ENCODE measurements at regions not wholly inside any gene's neighbourhood (a gene's known extent, or its start where the extent isn't known, plus 50 kb on each side); places are given as distances from the start of the nearest gene placed in this dataset.

DNA sequence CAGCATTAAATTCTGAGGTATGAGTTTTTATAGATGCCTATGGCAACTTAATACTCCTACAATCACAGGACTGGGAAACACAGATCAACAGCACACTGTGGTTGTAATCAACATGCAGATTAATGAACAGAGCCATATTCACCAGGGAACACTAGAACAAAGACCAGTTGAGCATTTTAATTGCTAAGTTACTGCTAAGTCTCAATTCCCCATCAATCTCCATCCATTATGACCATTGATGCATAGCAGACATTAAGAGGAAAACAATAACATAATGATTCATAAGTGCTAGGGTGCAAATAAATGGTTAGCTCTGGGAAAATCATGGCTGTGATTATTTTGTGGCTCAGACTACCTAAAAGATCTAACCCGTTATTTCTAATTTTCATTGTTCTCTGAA lies 505.6 kb downstream of the TRHDE start:
- no peaks in the 10 kb centered on the region for H3K4me1 ChIP-seq (ENCODE audit: insufficient read depth)
- H3F3A ChIP-seq (replicated peaks; ENCODE audit: low read depth) = no peaks in the 10 kb centered on the region
- no peak for TF ChIP-seq ETS1 (IDR thresholded peaks at IDR 0.05)
- TF ChIP-seq ZNF114 (CRISPR knock-in tag; IDR thresholded peaks at IDR 0.05) = no peak
- H2AFZ ChIP-seq = no peak overlapping the region
- Mint-ChIP-seq H3K4me3 (no peak overlapping the region), H3K27me3 (ENCODE audit: insufficient read depth, low read depth, poor library complexity) (no peaks in the 10 kb centered on the region), H3K4me1 (no peaks in the 10 kb centered on the region), H3K9me3 (peaks cover 4% of the 10 kb centered on the region; the same call in 1 of the 3 replicates), H3K36me3 (ENCODE audit: low read depth) (no peaks in the 10 kb centered on the region), H3K27ac (no peak overlapping the region)
- H3K27me3 ChIP-seq (ENCODE audit: insufficient read depth) = no peaks in the 10 kb centered on the region
- H3K36me3 ChIP-seq (ENCODE audit: insufficient read depth) = no peaks in the 10 kb centered on the region
- no peak overlapping the region for H3K4me3 ChIP-seq
- ATAC-seq = no peak
- no peak for DNase-seq (ENCODE audit: low spot score)
- no peaks in the 10 kb centered on the region for H3K9me2 ChIP-seq (ENCODE audit: insufficient read depth)
- no peaks in the 10 kb centered on the region for H4K20me1 ChIP-seq (replicated peaks; ENCODE audit: insufficient read depth)
- no peak overlapping the region for H3K4me2 ChIP-seq
- no peaks in the 10 kb centered on the region for H3K79me2 ChIP-seq (replicated peaks; ENCODE audit: insufficient read depth)
- no peak overlapping the region for H3K27ac ChIP-seq (ENCODE audit: low read depth)

DNA sequence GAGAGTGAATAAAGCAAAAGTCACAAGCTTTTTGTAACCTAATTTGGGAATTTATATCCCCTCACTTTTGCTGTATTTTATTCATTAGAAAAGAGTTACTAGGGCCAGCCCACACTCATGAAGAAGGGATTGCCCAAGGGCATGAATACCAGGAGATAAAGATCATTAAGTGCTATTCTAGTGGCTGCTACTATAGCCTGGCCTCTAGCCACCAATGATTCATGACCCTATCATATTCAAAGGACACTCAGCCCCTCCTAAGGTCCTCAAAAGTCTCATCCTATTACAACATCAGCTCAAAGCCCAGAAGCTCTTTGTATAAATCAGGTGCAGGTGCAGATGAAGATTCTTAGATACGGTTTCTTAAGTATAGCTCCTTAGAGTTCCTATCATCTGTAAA lies 518.1 kb downstream of the TRHDE start:
- ATAC-seq (no peak), DNase-seq (ENCODE audit: low spot score) (no peak)
- Mint-ChIP-seq H3K36me3 (ENCODE audit: low read depth) (peaks cover 8% of the 10 kb centered on the region; the same call in 2 of the 3 replicates), H3K4me1 (no peaks in the 10 kb centered on the region), H3K27ac (no peak overlapping the region), H3K9me3 (peaks cover 9% of the 10 kb centered on the region; the same call in 1 of the 3 replicates), H3K27me3 (ENCODE audit: insufficient read depth, low read depth, poor library complexity) (peaks cover 1% of the 10 kb centered on the region), H3K4me3 (no peak overlapping the region)
- Histone ChIP-seq H4K20me1 (replicated peaks; ENCODE audit: insufficient read depth) (no peaks in the 10 kb centered on the region), H3K79me2 (replicated peaks; ENCODE audit: insufficient read depth) (no peaks in the 10 kb centered on the region), H3K4me2 (no peak overlapping the region), H2AFZ (no peak overlapping the region), H3K4me3 (no peak overlapping the region), H3K36me3 (ENCODE audit: insufficient read depth) (no peaks in the 10 kb centered on the region), H3K27me3 (ENCODE audit: insufficient read depth) (no peaks in the 10 kb centered on the region), H3K4me1 (ENCODE audit: insufficient read depth) (no peaks in the 10 kb centered on the region), H3K27ac (ENCODE audit: low read depth) (no peak overlapping the region), H3K9me2 (ENCODE audit: insufficient read depth) (no peaks in the 10 kb centered on the region), H3F3A (replicated peaks; ENCODE audit: low read depth) (no peaks in the 10 kb centered on the region)
- TF ChIP-seq CREB1 (CRISPR knock-in tag; IDR thresholded peaks at IDR 0.05; ENCODE audit: low read depth) (no peak), EZH2phosphoT487 (IDR thresholded peaks at IDR 0.05; ENCODE audit: unreplicated experiment) (no peak), STAT1 (IDR thresholded peaks at IDR 0.05; ENCODE audit: unreplicated experiment) (no peak), CTCF (conservative IDR thresholded peaks at IDR 0.05; ENCODE audit: low read depth in 2 of 2) (no peak), ZNF331 (CRISPR knock-in tag; IDR thresholded peaks at IDR 0.05; ENCODE audit: low read depth) (no peak), JUNB (IDR thresholded peaks at IDR 0.05; ENCODE audit: unreplicated experiment) (no peak), NANOG (IDR thresholded peaks at IDR 0.05; ENCODE audit: borderline replicate concordance) (no peak), EZH2 (IDR thresholded peaks at IDR 0.05; ENCODE audit: low read depth, unreplicated experiment) (no peak), REST (IDR thresholded peaks at IDR 0.05; ENCODE audit: unreplicated experiment) (no peak), ETS1 (IDR thresholded peaks at IDR 0.05) (no peak)

All from GM23338 (cell line).